ENCODE measurements at regions not wholly inside any gene's neighbourhood (a gene's known extent, or its start where the extent isn't known, plus 50 kb on each side); places are given as distances from the start of the nearest gene placed in this dataset.

GRCh38 chr7:52684388-52684787 lies 351.0 kb upstream of the POM121L12 start:
- TF ChIP-seq LEF1 (IDR thresholded peaks at IDR 0.05; ENCODE audit: borderline replicate concordance) (no peak), ARNT (IDR thresholded peaks at IDR 0.05) (no peak), FOXK2 (IDR thresholded peaks at IDR 0.05) (no peak), TARDBP (IDR thresholded peaks at IDR 0.05) (no peak), FOXM1 (IDR thresholded peaks at IDR 0.05; ENCODE audit: borderline replicate concordance) (no peak), BHLHE40 (IDR thresholded peaks at IDR 0.05; ENCODE audit: borderline replicate concordance) (no peak), NFRKB (IDR thresholded peaks at IDR 0.05) (no peak), HDGF (IDR thresholded peaks at IDR 0.05; ENCODE audit: borderline replicate concordance) (no peak)
- ChIA-PET POLR2A (no interaction called here), CTCF (no interaction called here)

DNA sequence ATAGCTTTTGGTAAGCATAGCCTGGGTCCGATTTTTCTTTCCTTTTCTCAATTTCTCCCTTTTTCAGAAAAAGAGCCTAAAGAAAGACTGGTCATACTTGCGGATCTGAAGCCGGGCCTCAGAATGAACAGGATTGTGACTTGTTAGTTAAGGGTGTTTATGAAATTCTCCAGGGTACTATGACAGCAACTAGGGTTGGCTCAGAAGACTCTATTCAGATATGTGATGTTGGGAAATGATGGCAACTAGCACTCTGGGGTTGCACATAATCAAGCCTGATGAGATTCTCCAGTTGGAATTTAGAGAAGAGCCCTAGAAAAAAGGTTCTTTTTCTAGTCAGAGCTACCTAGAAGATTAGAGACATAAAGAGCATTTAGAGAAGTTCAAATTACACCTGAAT lies 352.4 kb upstream of the POM121L12 start:
- no peak for TF ChIP-seq CTBP1 (IDR thresholded peaks at IDR 0.05; ENCODE audit: borderline replicate concordance)
- TF ChIP-seq NFRKB (IDR thresholded peaks at IDR 0.05): no peak
- no peak for TF ChIP-seq HDGF (IDR thresholded peaks at IDR 0.05; ENCODE audit: borderline replicate concordance)
- no peak for TF ChIP-seq FOXA1 (IDR thresholded peaks at IDR 0.05)
- TF ChIP-seq ARNT (IDR thresholded peaks at IDR 0.05): no peak
- TF ChIP-seq PKNOX1 (IDR thresholded peaks at IDR 0.05): no peak
- no peak for TF ChIP-seq ELF4 (IDR thresholded peaks at IDR 0.05)
- no peak for TF ChIP-seq FOXM1 (IDR thresholded peaks at IDR 0.05; ENCODE audit: borderline replicate concordance)
- TF ChIP-seq BHLHE40 (IDR thresholded peaks at IDR 0.05; ENCODE audit: borderline replicate concordance): no peak
- TF ChIP-seq SUZ12 (IDR thresholded peaks at IDR 0.05): no peak
- ChIA-PET POLR2A (no interaction called here), CTCF (no interaction called here)
- no peak for DNase-seq (ENCODE audit: extremely low spot score)

More at GRCh38 chr7:52684388-52684787, 351.0 kb upstream of the POM121L12 start:
- no peak for DNase-seq (ENCODE audit: extremely low spot score)

GRCh38 chr7:52670608-52671225 lies 364.7 kb upstream of the POM121L12 start:
- DNase-seq (ENCODE audit: extremely low spot score): no peak
- ChIA-PET CTCF (no interaction called here), POLR2A (no interaction called here)
- TF ChIP-seq FOXM1 (IDR thresholded peaks at IDR 0.05; ENCODE audit: borderline replicate concordance) (no peak), HDGF (IDR thresholded peaks at IDR 0.05; ENCODE audit: borderline replicate concordance) (no peak), SP1 (IDR thresholded peaks at IDR 0.05) (no peak), NFRKB (IDR thresholded peaks at IDR 0.05) (no peak), ZNF384 (IDR thresholded peaks at IDR 0.05) (no peak), CTBP1 (IDR thresholded peaks at IDR 0.05; ENCODE audit: borderline replicate concordance) (no peak), FOXK2 (IDR thresholded peaks at IDR 0.05) (no peak), BHLHE40 (IDR thresholded peaks at IDR 0.05; ENCODE audit: borderline replicate concordance) (no peak), SUZ12 (IDR thresholded peaks at IDR 0.05) (no peak), ELF4 (IDR thresholded peaks at IDR 0.05) (no peak), ARNT (IDR thresholded peaks at IDR 0.05) (no peak), L3MBTL2 (conservative IDR thresholded peaks at IDR 0.05) (no peak), LEF1 (IDR thresholded peaks at IDR 0.05; ENCODE audit: borderline replicate concordance) (no peak), PKNOX1 (IDR thresholded peaks at IDR 0.05) (no peak)

DNA sequence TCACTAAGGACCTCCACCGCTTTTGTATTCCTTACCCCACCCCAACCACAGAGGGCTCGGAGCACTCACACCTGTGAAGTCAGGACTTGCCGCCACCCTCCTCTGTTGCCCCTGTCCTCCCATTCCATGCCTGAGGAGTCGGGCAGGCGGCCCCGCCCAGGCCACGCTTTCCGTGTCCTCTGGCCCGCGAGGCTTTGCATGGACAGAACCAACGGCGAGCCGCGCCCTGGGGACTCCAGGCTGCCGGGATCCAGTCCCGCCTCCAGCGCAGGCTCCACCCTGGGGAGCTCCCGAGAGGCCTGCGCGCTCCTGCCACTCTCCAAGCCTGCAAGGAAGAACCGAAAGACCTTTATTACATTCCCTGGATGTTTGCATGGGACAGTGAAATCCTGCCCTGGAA lies 366.4 kb upstream of the POM121L12 start:
- TF ChIP-seq L3MBTL2 (conservative IDR thresholded peaks at IDR 0.05) (no peak), PKNOX1 (IDR thresholded peaks at IDR 0.05) (no peak), FOXM1 (IDR thresholded peaks at IDR 0.05; ENCODE audit: borderline replicate concordance) (no peak), LEF1 (IDR thresholded peaks at IDR 0.05; ENCODE audit: borderline replicate concordance) (no peak), FOXA1 (IDR thresholded peaks at IDR 0.05) (no peak), FOXK2 (IDR thresholded peaks at IDR 0.05) (no peak), HDGF (IDR thresholded peaks at IDR 0.05; ENCODE audit: borderline replicate concordance) (no peak), BHLHE40 (IDR thresholded peaks at IDR 0.05; ENCODE audit: borderline replicate concordance) (no peak), SUZ12 (IDR thresholded peaks at IDR 0.05) (no peak), ZNF384 (IDR thresholded peaks at IDR 0.05) (no peak), SP1 (IDR thresholded peaks at IDR 0.05) (no peak), TARDBP (IDR thresholded peaks at IDR 0.05) (no peak), ELF4 (IDR thresholded peaks at IDR 0.05) (no peak), NFRKB (IDR thresholded peaks at IDR 0.05) (no peak), ARNT (IDR thresholded peaks at IDR 0.05) (no peak)
- ChIA-PET CTCF (no interaction called here), POLR2A (no interaction called here)
- no peak for DNase-seq (ENCODE audit: extremely low spot score)

DNA sequence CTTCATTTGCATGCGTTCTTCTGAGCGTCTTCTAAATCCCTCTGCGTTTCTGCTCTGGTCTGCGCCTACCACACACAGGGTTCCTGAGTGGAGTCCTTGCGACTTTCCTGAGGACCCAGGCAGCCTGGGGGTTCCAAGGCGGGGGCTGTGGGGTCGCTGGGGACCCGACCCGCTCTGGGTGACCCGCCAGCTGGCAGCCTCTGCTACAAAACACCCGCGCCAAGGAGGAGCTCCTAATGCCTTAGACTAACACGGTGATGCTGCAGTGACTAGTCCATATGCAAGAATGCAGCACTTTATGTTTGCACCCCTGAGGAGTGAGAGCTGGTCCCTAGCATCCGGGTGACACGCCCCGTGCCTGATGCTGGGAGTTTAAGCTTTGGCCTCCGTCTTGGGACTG lies 367.0 kb upstream of the POM121L12 start:
- POLR2A ChIA-PET: no interaction called here
- TF ChIP-seq PKNOX1 (IDR thresholded peaks at IDR 0.05) (no peak), LEF1 (IDR thresholded peaks at IDR 0.05; ENCODE audit: borderline replicate concordance) (no peak), ARNT (IDR thresholded peaks at IDR 0.05) (no peak), NFRKB (IDR thresholded peaks at IDR 0.05) (no peak), ELF4 (IDR thresholded peaks at IDR 0.05) (no peak), FOXA1 (IDR thresholded peaks at IDR 0.05) (no peak), L3MBTL2 (conservative IDR thresholded peaks at IDR 0.05) (no peak), ZNF384 (IDR thresholded peaks at IDR 0.05) (no peak), CTBP1 (IDR thresholded peaks at IDR 0.05; ENCODE audit: borderline replicate concordance) (no peak), TARDBP (IDR thresholded peaks at IDR 0.05) (no peak), BHLHE40 (IDR thresholded peaks at IDR 0.05; ENCODE audit: borderline replicate concordance) (no peak), SUZ12 (IDR thresholded peaks at IDR 0.05) (no peak), SP1 (IDR thresholded peaks at IDR 0.05) (no peak)
- DNase-seq (ENCODE audit: extremely low spot score): no peak
- CTCF ChIA-PET: no interaction called here

Measured in HEK293T (cell line).